Lower lobe of right lung (tissue), 2 donors: ENCODE measurements at regions not wholly inside any gene's neighbourhood (a gene's known extent, or its start where the extent isn't known, plus 50 kb on each side); places are given as distances from the start of the nearest gene placed in this dataset.

ENCODE experiments used
- ATAC-seq, 2 donors: fragments of 200-7000 bp; cut with Tn5 transposase; one replicate each; pipeline ENCODE4 v1.9.1; 2020 to 2022; ENCODE audit warnings: mild to moderate bottlenecking in 2 of 2, moderate library complexity in 2 of 2
- DNase-seq: peaks from one replicate; pipeline ENCODE4 v3.0.0-alpha.2; 2020
- H3K27ac ChIP-seq: fragments of 200-600 bp; one replicate; pipeline ENCODE4 v1.8.0; 2022
- H3K27me3 ChIP-seq: fragments of 200-600 bp; one replicate; pipeline ENCODE4 v1.8.0; 2022; ENCODE audit warnings: low read depth
- H3K36me3 ChIP-seq: fragments of 200-600 bp; one replicate; pipeline ENCODE4 v1.8.0; 2022; ENCODE audit warnings: mild to moderate bottlenecking
- H3K4me1 ChIP-seq: fragments of 200-600 bp; one replicate; pipeline ENCODE4 v1.8.0; 2022
- H3K4me3 ChIP-seq: fragments of 200-600 bp; one replicate; pipeline ENCODE4 v1.8.0; 2022; ENCODE audit warnings: mild to moderate bottlenecking
- H3K9me3 ChIP-seq: fragments of 200-600 bp; one replicate; pipeline ENCODE4 v1.8.0; 2022
- CTCF ChIP-seq: fragments of 200-600 bp; IDR thresholded peaks from one replicate; pipeline ENCODE4 v1.8.0; 2022; ENCODE audit warnings: antibody characterized with exemption, mild to moderate bottlenecking
- intact Hi-C: fragments of 100-400 bp; cut with DNase I; formaldehyde crosslinking; loops from one replicate; pipeline ENCODE4 v1.11.0; 2022
- donor health status: DM: no; HTN: yes; CAD: no; lungs with severe emphysema.

GRCh38 chr12:88957358-88957757, 377.1 kb upstream of the KITLG start:
- Histone ChIP-seq H3K4me1 (no peaks in the 10 kb centered on the region), H3K27ac (no peak overlapping the region), H3K4me3 (no peak overlapping the region), H3K27me3 (no peaks in the 10 kb centered on the region), H3K9me3 (no peaks in the 10 kb centered on the region), H3K36me3 (no peaks in the 10 kb centered on the region)
- DNase-seq (no peak), ATAC-seq (no peak)
- TF ChIP-seq CTCF = no peak
- intact Hi-C loops = no loop called here

DNA sequence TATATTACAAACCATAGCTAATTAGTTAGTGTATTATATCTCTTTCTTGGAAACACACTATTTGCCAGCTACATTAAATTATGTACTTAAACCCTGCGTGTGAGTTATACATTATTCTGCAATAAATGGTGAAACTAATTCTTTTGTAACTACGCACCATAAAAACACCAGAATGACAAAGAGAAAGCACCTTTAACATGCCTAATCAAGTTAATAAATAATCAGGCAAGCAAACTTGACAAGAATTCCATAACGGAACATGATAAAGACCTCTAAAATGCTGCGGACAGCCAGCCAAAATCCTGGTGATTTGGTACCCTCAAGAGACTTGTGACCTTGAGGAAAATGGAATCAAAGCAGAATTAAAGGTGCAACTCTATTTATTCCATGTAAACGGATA, 375.3 kb upstream of the KITLG start:
- ATAC-seq (no peak), DNase-seq (no peak)
- no peak overlapping the region for H3K4me3 ChIP-seq
- no peaks in the 10 kb centered on the region for H3K9me3 ChIP-seq
- no peak overlapping the region for H3K27ac ChIP-seq
- intact Hi-C loops = no loop called here
- H3K36me3 ChIP-seq = no peaks in the 10 kb centered on the region
- H3K27me3 ChIP-seq = no peaks in the 10 kb centered on the region
- no peak for TF ChIP-seq CTCF
- H3K4me1 ChIP-seq = no peaks in the 10 kb centered on the region

- H3K27me3 ChIP-seq = no peaks in the 10 kb centered on the region
- no peaks in the 10 kb centered on the region for H3K36me3 ChIP-seq
- no peak for DNase-seq
- H3K9me3 ChIP-seq = no peaks in the 10 kb centered on the region
- TF ChIP-seq CTCF = no peak
- no peak overlapping the region for H3K4me3 ChIP-seq
- intact Hi-C loops = no loop called here
- no peak for ATAC-seq
- no peaks in the 10 kb centered on the region for H3K4me1 ChIP-seq
- no peak overlapping the region for H3K27ac ChIP-seq
Measured at GRCh38 chr12:88953029-88953586, 372.8 kb upstream of the KITLG start.

- Histone ChIP-seq H3K36me3 (no peaks in the 10 kb centered on the region), H3K9me3 (no peaks in the 10 kb centered on the region), H3K27ac (no peak overlapping the region), H3K4me3 (no peak overlapping the region), H3K27me3 (no peaks in the 10 kb centered on the region), H3K4me1 (peaks cover under 1% of the 10 kb centered on the region)
- intact Hi-C loops = no loop called here
- ATAC-seq (no peak), DNase-seq (no peak)
- TF ChIP-seq CTCF = no peak
Measured at GRCh38 chr12:88952562-88952942, 372.3 kb upstream of the KITLG start.

GRCh38 chr12:88951860-88952561, 371.7 kb upstream of the KITLG start:
- Histone ChIP-seq H3K9me3 (no peaks in the 10 kb centered on the region), H3K27ac (no peak overlapping the region), H3K36me3 (no peaks in the 10 kb centered on the region), H3K4me1 (peaks cover 6% of the 10 kb centered on the region), H3K4me3 (no peak overlapping the region), H3K27me3 (no peaks in the 10 kb centered on the region)
- intact Hi-C loops = no loop called here
- DNase-seq (no peak), ATAC-seq (no peak)
- no peak for TF ChIP-seq CTCF
